ENCODE measurements at regions not wholly inside any gene's neighbourhood (a gene's known extent, or its start where the extent isn't known, plus 50 kb on each side); places are given as distances from the start of the nearest gene placed in this dataset.

DNA sequence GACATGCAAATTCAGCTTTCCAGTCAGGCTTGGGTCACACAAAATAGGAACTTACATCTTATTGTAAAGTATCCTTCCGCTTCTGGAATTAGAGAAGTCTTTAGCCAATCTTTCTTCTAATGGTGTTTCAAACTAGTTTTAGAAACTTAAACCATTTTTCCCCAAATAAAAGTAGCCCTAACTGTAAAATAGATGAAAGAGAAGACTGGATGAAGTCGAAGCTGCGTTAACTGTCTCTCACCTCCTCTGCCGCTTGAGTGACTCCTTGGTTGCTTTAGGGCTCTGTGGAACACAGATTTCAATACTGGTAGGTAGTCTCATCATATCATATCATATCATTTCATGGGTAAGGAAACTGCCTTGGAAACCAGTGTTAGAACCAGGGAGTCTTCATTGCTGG is 498.4 kb downstream of the XIRP2 start:
- Histone ChIP-seq H3K9me3 (no peaks in the 10 kb centered on the region), H3K4me3 (no peak overlapping the region), H3K4me1 (no peaks in the 10 kb centered on the region), H3K27me3 (no peaks in the 10 kb centered on the region), H3K36me3 (no peaks in the 10 kb centered on the region), H3K27ac (no peak overlapping the region)
- DNase-seq (ENCODE audit: low spot score in 2 of 2) = no peak
- 90 to 93% methylated on average over 4 of the region's 4 CpGs for WGBS, 2 donors
- TF ChIP-seq CTCF (IDR thresholded peaks at IDR 0.05) = no peak
- TF ChIP-seq EP300 (IDR thresholded peaks at IDR 0.05) = no peak
- no peak for TF ChIP-seq POLR2A (IDR thresholded peaks at IDR 0.05)

DNA sequence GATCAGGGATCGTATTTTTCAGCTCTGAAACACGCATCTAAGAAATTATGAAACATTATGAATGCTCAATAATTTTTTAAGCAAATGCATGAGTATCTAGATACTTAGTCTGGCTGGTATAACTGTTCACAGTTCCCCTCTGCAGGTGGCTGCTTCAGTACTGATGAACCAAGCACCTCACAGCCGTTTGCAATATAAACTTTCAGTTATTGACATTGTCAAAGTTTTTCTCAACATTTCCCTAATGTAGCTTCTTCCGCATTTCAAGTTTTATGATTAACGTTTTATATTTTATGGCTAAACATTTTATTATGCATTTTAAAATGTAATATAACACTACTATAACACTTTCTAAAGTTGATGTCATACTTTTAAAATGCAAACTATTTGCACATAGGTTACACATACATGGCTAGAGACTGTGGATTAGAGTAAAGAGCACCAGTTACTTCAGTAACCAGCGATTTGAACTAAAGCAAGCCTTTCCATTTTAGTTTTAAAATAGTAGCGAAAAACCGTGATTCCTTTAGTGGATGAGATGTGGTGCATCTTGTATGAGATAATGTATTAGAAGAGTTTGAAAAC is 495.4 kb downstream of the XIRP2 start:
- Histone ChIP-seq H3K4me3 (no peak overlapping the region), H3K9me3 (no peaks in the 10 kb centered on the region), H3K27me3 (no peaks in the 10 kb centered on the region), H3K4me1 (no peaks in the 10 kb centered on the region), H3K36me3 (no peaks in the 10 kb centered on the region), H3K27ac (no peak overlapping the region)
- no peak for DNase-seq (ENCODE audit: low spot score in 2 of 2)
- TF ChIP-seq EP300 (IDR thresholded peaks at IDR 0.05) (no peak), CTCF (IDR thresholded peaks at IDR 0.05) (no peak), POLR2A (IDR thresholded peaks at IDR 0.05) (no peak)
- WGBS, 2 donors = 78 to 87% methylated on average over 8 of the region's 8 CpGs

DNA sequence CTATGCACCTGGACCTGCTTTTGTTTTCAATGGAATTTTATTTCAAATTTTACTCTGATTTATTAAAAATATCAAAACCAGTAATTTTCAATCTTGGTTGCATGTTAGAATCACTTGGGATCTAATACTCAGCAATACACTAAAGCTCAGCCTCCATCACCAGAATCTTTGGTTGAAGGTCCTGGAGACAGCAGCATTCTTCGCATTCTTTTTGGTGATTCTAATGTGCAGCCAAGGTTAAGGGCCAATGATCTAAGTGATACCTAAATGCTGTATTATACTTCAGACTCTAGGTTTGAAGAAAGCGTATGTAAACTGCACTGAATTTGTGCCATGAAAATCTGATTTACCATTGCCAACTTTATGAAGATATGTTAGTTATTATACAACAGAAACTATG is 493.1 kb downstream of the XIRP2 start:
- Histone ChIP-seq H3K4me1 (no peaks in the 10 kb centered on the region), H3K9me3 (no peaks in the 10 kb centered on the region), H3K4me3 (no peak overlapping the region), H3K27me3 (no peaks in the 10 kb centered on the region), H3K36me3 (no peaks in the 10 kb centered on the region), H3K27ac (no peak overlapping the region)
- 92 to 93% methylated on average over 2 of the region's 2 CpGs for WGBS, 2 donors
- no peak for TF ChIP-seq CTCF (IDR thresholded peaks at IDR 0.05)
- TF ChIP-seq EP300 (IDR thresholded peaks at IDR 0.05) = no peak
- TF ChIP-seq POLR2A (IDR thresholded peaks at IDR 0.05) = no peak
- no peak for DNase-seq (ENCODE audit: low spot score in 2 of 2)

- Histone ChIP-seq H3K9me3 (no peaks in the 10 kb centered on the region), H3K36me3 (no peaks in the 10 kb centered on the region), H3K4me3 (no peak overlapping the region), H3K27me3 (no peaks in the 10 kb centered on the region), H3K4me1 (no peaks in the 10 kb centered on the region), H3K27ac (no peak overlapping the region)
- TF ChIP-seq CTCF (IDR thresholded peaks at IDR 0.05) (no peak), EP300 (IDR thresholded peaks at IDR 0.05) (no peak), POLR2A (IDR thresholded peaks at IDR 0.05) (no peak)
- DNase-seq (ENCODE audit: low spot score in 2 of 2) = no peak
- 72 to 76% methylated on average over 4 of the region's 4 CpGs for WGBS, 2 donors
Observed at GRCh38 chr2:167380555-167380954, 492.3 kb downstream of the XIRP2 start.

GRCh38 chr2:167380094-167380493 is 491.8 kb downstream of the XIRP2 start:
- no peak for TF ChIP-seq EP300 (IDR thresholded peaks at IDR 0.05)
- TF ChIP-seq POLR2A (IDR thresholded peaks at IDR 0.05) = no peak
- no peak for TF ChIP-seq CTCF (IDR thresholded peaks at IDR 0.05)
- Histone ChIP-seq H3K4me1 (no peaks in the 10 kb centered on the region), H3K4me3 (no peak overlapping the region), H3K27me3 (no peaks in the 10 kb centered on the region), H3K36me3 (no peaks in the 10 kb centered on the region), H3K27ac (no peak overlapping the region), H3K9me3 (no peaks in the 10 kb centered on the region)
- no peak for DNase-seq (ENCODE audit: low spot score in 2 of 2)
- 95 to 100% methylated on average over 2 of the region's 2 CpGs for WGBS, 2 donors
